HG02852 (cell line): ENCODE measurements at regions not wholly inside any gene's neighbourhood (a gene's known extent, or its start where the extent isn't known, plus 50 kb on each side); places are given as distances from the start of the nearest gene placed in this dataset.

Experiments used
- ATAC-seq: cut with Tn5 transposase; IDR thresholded peaks from one replicate; pipeline ENCODE4 v1.9.1; 2021; ENCODE audit warnings: mild to moderate bottlenecking, moderate library complexity; ENCODE audit not compliant: unreplicated experiment

GRCh38 chrX:39609941-39610340, 487.8 kb downstream of the BCOR start:
- no peak for ATAC-seq

- ATAC-seq: no peak
These were observed 486.3 kb downstream of the BCOR start for GRCh38 chrX:39611468-39611867.

GRCh38 chrX:39613482-39613995, 484.2 kb downstream of the BCOR start:
- no peak for ATAC-seq

- ATAC-seq: no peak
These were observed 483.6 kb downstream of the BCOR start for GRCh38 chrX:39613997-39614679.

- ATAC-seq: no peak
These were observed 483.1 kb downstream of the BCOR start for GRCh38 chrX:39614680-39614998.

GRCh38 chrX:39616098-39616729, 481.5 kb downstream of the BCOR start:
- ATAC-seq: peak; percentile 45

- no peak for ATAC-seq
These were observed 481.0 kb downstream of the BCOR start for GRCh38 chrX:39616731-39617130.

- ATAC-seq: no peak
These were observed 479.6 kb downstream of the BCOR start for GRCh38 chrX:39618178-39618577.

- no peak for ATAC-seq
These were observed 478.4 kb downstream of the BCOR start for GRCh38 chrX:39619182-39620009.

- no peak for ATAC-seq
These were observed 473.6 kb downstream of the BCOR start for GRCh38 chrX:39624166-39624565.

GRCh38 chrX:39625810-39626209, 471.9 kb downstream of the BCOR start:
- no peak for ATAC-seq

- no peak for ATAC-seq
These were observed 471.0 kb downstream of the BCOR start for GRCh38 chrX:39626749-39627148.

DNA sequence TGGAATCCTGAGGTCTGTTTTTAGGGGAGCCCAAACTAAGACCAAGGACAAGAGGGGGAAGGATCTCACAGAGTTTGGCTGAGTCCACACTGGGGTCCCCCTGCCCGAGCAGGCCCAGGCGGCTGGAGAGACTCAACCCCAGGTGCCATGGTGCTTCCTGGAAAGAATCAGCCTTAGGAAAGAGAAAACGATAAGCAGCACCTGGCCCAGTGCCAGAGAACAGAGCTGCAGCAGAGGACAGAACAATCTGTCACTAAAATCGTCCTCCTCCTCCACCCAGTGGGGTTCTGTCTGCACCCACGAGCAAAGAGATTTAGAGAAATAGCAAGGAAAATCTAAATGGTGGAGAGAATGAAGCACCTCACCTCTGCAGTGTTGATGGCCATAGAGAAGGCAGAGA, 470.5 kb downstream of the BCOR start:
- no peak for ATAC-seq

- no peak for ATAC-seq
These were observed 468.8 kb downstream of the BCOR start for GRCh38 chrX:39629001-39629400.

DNA sequence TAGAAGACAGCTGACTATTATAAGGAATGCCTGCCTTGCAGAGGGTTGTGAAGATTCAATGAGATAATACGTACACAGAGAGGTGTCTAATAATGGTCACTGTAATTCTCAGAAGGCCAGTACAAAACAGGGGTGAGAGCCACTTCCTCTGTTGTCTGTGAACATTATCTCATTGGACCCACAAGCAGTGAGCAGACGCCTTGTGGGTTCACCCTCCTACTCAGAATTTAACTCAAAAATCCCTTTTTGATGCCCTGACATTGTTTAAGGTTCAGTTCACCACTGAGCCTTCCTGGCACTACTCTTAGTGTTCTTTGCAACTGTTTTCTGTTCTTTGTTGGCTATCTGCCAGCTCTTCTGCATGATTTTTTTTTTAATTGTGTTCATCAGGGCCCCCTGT, 467.4 kb downstream of the BCOR start:
- ATAC-seq: no peak

DNA sequence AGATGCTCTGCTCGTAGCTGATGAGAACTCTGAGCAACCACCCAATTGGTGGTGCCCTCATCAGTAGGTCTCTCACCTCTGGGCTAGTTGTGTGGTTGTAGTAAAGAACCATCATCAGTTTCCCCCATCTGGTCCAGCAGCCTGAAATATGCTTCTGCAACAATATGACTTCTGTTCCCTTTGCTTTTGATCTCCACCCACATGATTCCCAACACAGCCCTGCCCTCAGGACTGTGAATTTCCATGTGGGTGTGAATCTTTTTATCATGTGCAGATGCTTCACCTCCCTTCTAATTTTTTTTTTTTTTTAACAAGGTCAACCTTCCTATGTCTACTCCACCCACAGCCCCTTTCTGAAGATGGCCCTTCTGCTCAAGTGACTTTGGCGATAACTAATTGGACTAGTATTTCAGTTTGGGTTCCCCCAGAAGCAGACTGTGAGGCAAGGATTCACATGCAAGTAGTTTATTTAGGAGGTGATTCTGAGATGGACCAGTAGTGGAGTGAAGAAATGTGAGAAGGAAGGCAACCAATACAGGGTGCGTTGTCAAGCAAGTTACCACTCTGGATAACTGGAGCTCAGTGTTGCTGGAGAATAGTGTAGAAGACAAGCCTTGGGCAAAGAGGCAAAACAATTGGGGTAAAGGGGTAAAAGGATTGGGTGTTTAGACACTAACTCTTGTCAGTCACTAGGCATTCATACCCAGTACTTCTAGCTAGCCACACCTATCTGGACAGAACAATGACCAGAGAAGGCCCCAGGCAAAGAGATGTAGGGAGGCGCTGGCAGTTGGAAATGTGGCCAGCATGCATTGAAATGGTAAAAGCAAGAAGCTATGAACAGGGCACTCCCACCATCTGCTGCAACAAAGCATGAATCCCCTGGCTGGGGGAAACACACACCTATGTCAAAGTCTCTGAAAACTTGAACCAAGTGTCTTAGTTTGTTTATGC, 466.2 kb downstream of the BCOR start:
- no peak for ATAC-seq

- ATAC-seq: no peak
These were observed 464.5 kb downstream of the BCOR start for GRCh38 chrX:39633293-39633692.

GRCh38 chrX:39636481-39636880, 461.3 kb downstream of the BCOR start:
- no peak for ATAC-seq

GRCh38 chrX:39638526-39638925, 459.2 kb downstream of the BCOR start:
- no peak for ATAC-seq

GRCh38 chrX:39639871-39640270, 457.9 kb downstream of the BCOR start:
- ATAC-seq: no peak

- ATAC-seq: no peak
These were observed 456.9 kb downstream of the BCOR start for GRCh38 chrX:39640866-39641265.
